ENCODE measurements at regions not wholly inside any gene's neighbourhood (a gene's known extent, or its start where the extent isn't known, plus 50 kb on each side); places are given as distances from the start of the nearest gene placed in this dataset.
"Not testable (repeated sequence)": the region's sequence is repeated elsewhere in the genome, so short reads cannot be mapped to it uniquely, and the experiment has no call there.

GRCh38 chr11:107276077-107276476, 181.5 kb downstream of the CWF19L2 start:
- no peak for DNase-seq (ENCODE audit: low read depth)

GRCh38 chr11:107275632-107276031, 182.0 kb downstream of the CWF19L2 start:
- peak; percentile 34 for DNase-seq (ENCODE audit: low read depth)

DNA sequence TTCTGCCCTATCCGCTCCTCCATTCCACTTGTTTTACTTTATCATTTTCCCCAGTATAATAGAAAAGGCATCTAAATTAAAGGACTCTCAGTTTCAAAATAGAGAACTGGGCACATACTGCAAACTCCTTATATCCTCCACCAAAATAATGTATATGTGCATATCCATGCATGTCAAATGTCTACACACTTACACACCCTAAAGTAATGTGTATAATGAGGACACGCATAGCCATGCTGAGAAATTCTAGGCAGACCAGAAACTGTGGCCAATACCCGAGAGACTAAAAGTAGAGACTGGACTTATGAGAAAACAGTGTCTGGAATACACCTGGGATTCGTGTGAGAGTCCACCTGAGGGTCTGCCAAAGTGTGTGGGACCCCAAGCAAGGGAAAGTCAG, 183.5 kb downstream of the CWF19L2 start:
- DNase-seq (ENCODE audit: low read depth): no peak

DNA sequence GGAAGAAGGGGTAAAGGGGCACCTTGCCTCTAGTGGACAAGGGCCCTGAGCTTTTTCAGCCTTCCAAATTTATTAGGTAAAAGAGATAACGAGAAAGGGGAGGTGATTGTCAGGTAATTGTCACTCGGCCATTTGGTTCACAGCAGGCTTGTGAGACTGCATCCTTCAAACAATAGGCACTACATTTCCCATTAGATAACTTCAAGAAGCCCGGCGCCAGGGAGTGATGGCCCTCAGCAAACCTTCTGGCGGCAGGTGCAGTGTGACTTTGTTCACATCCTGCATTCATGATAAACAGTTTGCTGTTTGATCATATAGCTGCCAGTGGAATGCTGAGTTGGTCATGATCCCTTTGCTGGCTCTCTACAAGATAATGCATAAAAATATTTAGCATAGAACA, 185.1 kb downstream of the CWF19L2 start:
- no peak for DNase-seq (ENCODE audit: low read depth)

DNA sequence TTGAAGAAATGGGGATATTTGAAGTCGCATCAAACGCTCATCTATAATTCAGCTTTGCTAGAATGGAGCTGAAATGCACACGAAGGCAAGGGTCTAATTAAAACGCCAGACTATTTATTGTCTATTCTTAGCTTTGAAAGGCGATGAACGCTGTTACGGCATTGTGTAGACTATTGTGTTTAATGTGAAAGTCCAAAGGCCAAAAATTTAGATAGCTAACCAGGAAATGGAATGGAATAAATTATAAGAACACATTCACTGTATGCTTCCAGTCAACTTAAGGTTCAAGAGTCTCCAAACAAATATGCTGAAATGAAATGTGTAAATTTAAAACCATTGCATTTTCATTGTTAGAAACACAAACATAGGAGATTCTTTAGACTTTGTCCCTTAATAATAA, 186.2 kb downstream of the CWF19L2 start:
- DNase-seq (ENCODE audit: low read depth): no peak

DNA sequence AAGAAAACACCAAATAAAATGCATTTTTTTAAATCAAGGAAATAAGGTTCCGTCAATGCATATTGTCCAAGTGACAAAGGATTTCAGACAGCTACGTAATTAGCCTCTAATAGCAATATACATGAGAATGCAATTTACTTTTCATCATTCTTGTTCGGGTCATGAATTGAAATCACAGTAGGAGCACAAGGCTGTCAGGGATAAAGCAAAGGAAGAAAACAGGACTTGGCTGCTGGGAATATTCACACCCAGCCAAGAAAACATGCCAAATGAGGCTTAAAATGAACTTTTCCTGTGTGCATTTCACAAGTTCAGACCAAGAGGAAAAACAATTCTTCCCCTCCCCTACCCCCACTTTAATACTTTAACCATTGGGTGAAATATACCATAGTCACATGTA, 188.6 kb downstream of the CWF19L2 start:
- no peak for DNase-seq (ENCODE audit: low read depth)

- no peak for DNase-seq (ENCODE audit: low read depth)
These were observed 191.2 kb downstream of the CWF19L2 start for GRCh38 chr11:107266455-107266854.

- no peak for DNase-seq (ENCODE audit: low read depth)
These were observed 192.0 kb downstream of the CWF19L2 start for GRCh38 chr11:107265591-107266121.

GRCh38 chr11:107263844-107264563, 193.6 kb downstream of the CWF19L2 start:
- DNase-seq (ENCODE audit: low read depth): no peak

DNA sequence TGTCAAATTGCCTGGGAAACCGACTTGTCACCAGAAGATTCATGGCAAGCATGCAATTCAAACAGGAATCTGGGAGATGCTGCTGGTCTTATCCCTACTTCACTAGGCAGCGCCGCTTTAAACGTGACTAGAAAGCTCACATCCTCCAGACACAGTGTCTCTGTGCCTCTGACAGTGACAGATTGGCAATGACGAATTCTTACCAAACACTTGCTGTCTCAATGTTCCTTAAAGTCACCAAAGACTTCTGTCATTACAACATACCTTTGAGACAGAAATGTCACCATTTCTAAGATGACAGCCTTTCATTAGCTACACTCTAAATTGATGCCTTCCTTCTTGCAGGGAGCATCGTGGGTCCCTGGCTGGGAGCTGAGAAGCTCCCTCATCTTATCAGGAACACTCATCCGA, 197.8 kb downstream of the CWF19L2 start:
- DNase-seq (ENCODE audit: low read depth): no peak

- no peak for DNase-seq (ENCODE audit: low read depth)
These were observed 199.9 kb downstream of the CWF19L2 start for GRCh38 chr11:107257710-107258109.

DNA sequence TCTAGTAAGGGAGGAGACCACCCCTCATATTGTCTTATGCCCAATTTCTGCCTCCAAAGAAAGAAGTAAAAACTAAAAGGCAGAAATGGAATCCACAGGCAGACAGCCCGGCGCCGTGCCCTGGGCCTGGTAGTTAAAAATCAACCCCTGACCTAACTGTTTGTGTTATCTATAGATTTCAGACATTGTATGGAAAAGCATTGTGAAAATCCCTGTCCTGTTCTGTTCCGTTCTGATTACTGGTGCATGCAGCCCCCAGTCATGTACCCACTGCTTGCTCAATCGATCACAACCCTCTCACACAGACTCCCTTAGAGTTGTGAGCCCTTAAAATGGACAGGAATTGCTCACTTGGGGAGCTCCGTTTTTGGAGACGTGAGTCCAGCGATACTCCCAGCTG, 204.0 kb downstream of the CWF19L2 start:
- not testable (repeated sequence) for DNase-seq (ENCODE audit: low read depth)

DNA sequence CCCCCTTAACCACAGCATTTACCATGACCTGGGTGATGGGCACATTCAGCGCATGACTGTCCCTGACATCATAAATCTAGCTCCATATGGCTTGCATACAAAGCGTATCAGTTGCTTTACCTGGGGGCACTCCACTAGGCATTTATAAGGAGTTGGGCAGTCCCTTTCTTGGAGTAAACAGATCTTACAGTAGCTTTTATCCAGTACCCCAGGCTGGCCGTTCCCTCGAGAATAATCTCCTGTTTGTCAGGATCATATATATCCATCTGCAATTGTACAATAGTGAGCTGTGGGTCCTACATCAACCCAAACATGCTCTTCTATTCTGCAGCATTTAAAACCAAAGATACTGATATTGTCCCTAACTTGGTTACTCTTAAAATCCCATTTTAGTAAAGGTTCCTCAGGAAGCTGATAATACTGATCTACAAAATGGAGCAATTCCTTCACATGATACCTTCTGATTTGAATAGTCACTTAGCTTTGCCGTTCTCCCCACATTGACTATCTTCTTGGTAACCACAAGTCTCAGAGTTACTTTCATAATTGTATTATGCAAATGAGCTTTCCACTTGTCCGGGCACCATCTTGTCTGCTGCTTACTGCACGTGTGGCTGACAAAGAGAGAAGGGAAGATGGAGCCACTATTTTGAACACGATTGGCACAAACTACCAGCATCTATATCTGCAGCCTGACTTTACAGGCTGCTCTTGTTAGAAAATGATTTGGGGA, 205.0 kb downstream of the CWF19L2 start:
- no peak for DNase-seq (ENCODE audit: low read depth)

DNA sequence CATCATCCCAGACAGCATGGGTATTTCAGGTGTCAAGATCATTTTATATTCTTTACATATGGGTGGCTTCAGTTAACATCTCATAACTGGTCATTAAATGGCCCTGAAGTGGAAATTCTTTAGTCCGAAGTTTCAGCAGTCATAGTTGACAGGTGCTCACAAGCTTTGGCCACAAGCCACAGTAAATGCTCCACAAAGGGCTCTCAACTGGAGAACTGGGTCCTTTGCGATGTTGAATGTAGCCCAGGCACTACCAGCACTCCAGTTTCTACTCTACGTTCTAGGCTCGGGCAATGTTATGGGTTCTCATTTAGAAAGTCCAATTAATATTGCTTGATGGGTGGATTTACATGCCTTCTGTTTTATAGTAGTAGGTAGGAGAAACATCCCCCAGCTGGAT, 206.3 kb downstream of the CWF19L2 start:
- DNase-seq (ENCODE audit: low read depth): no peak

DNA sequence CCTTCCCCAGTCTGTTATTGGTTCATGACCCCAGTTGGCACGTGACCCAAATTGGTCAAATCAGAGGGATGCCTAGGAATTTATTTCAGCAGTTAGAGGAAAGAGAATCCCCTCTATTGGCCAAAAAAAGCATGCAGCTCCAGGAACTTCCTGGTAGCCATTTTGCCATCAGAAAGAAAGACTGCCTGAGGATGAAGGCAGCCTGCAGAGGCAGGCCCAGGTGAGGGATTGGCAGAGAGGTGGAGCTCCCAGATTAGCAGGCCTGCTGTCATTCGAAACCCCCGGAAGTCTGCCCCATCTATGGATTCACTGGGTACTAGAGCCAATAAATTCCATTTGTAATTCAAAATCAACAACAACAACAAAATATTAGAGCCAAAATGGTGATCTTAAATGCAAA, 207.6 kb downstream of the CWF19L2 start:
- no peak for DNase-seq (ENCODE audit: low read depth)

DNA sequence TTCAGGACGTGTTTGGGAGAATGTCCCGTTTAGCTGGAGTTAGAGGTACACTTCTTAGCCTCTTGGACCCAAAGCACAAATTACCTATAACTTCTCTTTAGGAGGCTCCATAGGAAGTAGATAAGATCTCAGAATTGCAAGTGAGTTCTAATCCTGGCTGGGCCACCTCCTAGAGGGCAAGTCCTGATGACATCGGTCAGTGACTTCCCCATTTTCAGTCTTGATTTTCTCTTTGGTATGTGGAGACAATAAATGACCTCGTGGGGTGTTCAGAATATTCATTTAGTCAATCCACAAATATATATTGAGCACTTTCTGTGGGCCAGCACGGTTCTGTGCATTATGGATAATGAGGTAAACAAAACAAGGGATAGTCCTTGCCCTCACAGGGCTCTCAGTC, 208.6 kb downstream of the CWF19L2 start:
- DNase-seq (ENCODE audit: low read depth): no peak

- DNase-seq (ENCODE audit: low read depth): no peak
These were observed 210.3 kb downstream of the CWF19L2 start for GRCh38 chr11:107247167-107247861.

DNA sequence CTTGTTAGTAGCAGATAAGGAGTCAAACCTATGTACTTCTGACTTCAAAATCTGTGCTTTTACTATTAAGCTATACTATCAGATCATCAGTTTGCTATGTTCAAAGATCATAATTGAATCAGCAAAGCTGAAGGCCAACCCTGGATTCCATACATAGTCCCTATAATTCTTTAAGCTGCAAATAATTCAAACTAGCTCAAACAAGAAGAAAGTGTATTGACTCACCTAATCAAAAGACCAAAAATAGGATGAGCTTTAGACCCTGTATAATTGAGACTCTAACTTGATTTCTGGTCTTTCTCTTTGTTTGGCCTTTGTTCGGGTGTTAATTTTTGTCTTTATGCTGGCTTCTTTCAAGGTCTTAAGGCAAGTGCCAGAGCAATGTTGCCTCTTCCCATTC, 213.7 kb downstream of the CWF19L2 start:
- DNase-seq (ENCODE audit: low read depth): no peak

DNA sequence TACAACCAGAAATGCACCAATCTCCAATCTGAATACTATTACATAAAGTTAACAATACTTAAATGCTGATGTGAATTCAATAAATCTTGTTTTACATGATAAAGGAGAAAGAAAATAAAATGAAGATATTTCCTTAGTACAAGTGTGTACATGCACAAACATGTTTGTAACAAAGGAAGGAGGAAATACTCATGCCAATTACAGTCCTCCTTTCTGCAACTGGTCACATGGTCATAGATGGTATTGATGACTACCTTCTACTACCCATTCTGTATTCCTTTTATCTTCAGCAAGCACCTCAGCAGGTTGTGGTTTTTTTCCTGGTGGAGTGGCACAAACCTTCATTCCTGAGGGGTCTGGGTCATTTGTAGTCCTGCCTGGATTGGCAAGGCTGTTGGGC, 214.2 kb upstream of the GUCY1A2 start:
- no peak for DNase-seq (ENCODE audit: low read depth)

DNA sequence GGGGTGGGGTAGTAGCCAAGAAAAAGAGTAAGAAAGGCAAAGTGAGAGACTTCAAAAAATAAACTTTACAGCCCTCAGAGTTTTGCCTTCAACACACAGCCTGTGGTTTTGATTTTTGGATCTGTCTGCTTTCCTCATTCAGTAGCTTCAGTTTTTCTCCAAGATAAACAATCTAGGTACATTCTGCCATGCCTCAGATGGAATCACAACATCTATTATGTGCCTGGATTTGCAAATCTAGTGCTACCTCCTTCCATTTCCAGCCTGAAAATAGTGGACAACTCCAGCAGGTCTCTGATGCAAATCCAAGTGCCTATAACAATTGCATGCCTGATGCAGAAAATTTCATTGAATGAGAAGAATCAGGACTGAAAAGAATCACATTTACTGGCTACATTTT, 206.6 kb upstream of the GUCY1A2 start:
- no peak for DNase-seq (ENCODE audit: low read depth)

GRCh38 chr11:107222916-107223460, 204.7 kb upstream of the GUCY1A2 start:
- no peak for DNase-seq (ENCODE audit: low read depth)

DNA sequence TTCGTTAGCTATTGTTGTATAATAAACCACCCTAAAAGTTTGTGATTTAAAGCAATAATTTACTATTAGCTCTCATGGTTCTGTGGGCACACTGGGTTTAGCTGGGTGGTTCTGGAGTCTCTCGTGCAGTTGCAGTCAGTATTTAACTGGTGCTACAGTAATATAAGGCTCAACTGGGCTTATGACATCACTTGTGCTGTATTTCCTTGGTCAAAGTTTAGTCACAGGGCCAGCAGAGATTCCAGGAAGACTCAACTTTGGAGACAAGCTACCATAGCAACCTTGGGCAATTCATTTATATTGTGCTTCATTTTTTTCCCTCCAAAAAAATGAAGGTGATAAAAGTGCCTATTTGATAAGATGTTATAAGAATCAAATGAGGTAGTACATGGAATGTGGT, 204.2 kb upstream of the GUCY1A2 start:
- DNase-seq (ENCODE audit: low read depth): no peak
